ENCODE measurements at regions not wholly inside any gene's neighbourhood (a gene's known extent, or its start where the extent isn't known, plus 50 kb on each side); places are given as distances from the start of the nearest gene placed in this dataset.
A peak's percentile ranks its signal among the peaks of the same experiment; 100 is the strongest.

GRCh38 chr20:3354247-3354646 is 53.2 kb downstream of the DNAAF9 start:
- ATAC-seq, result no peak
- no peak for DNase-seq
- intact Hi-C loops (cut with DNase I, micrococcal nuclease), result no loop called here

DNA sequence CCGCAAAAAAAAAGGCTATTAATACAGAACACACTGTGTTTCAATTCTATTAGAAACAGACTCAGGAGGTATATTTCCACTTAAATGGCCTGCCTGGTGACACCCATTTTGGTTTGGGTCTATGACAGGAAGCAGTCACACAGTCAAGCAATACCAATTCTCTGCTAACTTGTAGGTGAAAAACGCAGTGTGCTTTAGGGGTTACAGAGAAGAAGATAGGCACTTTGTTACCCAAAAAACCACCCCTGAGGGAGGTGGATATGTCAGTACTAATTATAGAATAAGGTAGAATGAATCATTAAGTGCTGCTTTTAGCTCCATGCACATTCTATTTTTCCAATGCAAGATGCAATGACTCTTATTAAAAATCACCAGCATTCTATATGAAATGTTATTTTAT is 53.8 kb downstream of the DNAAF9 start:
- DNase-seq, result no peak

GRCh38 chr20:3352202-3352601 is 55.3 kb downstream of the DNAAF9 start:
- DNase-seq (no peak), ATAC-seq (no peak)
- intact Hi-C loops (cut with DNase I, micrococcal nuclease), result no loop called here

More for the DNA sequence above, 53.8 kb downstream of the DNAAF9 start:
- ATAC-seq, result no peak
- intact Hi-C loops (cut with DNase I, micrococcal nuclease), result no loop called here

- intact Hi-C loops (cut with DNase I, micrococcal nuclease), result no loop called here
- ATAC-seq (no peak), DNase-seq (no peak)
These were observed 57.0 kb downstream of the DNAAF9 start for GRCh38 chr20:3350422-3350821.

GRCh38 chr20:3349786-3350185 is 57.7 kb downstream of the DNAAF9 start:
- no peak for DNase-seq
- intact Hi-C loops (cut with DNase I, micrococcal nuclease), result no loop called here

GRCh38 chr20:3342766-3343165 is 64.7 kb downstream of the DNAAF9 start:
- ATAC-seq, result no peak
- no peak for DNase-seq
- intact Hi-C loops (cut with DNase I, micrococcal nuclease), result no loop called here

More at GRCh38 chr20:3349786-3350185, 57.7 kb downstream of the DNAAF9 start:
- ATAC-seq, result no peak

- ATAC-seq (no peak), DNase-seq (peak; percentile 31 to 33)
- intact Hi-C loops (cut with DNase I, micrococcal nuclease), result no loop called here
These were observed 67.0 kb downstream of the DNAAF9 start for GRCh38 chr20:3340443-3340842.

- DNase-seq (no peak), ATAC-seq (no peak)
- intact Hi-C loops (cut with DNase I, micrococcal nuclease), result no loop called here
These were observed 67.9 kb downstream of the DNAAF9 start for GRCh38 chr20:3339571-3339970.

DNA sequence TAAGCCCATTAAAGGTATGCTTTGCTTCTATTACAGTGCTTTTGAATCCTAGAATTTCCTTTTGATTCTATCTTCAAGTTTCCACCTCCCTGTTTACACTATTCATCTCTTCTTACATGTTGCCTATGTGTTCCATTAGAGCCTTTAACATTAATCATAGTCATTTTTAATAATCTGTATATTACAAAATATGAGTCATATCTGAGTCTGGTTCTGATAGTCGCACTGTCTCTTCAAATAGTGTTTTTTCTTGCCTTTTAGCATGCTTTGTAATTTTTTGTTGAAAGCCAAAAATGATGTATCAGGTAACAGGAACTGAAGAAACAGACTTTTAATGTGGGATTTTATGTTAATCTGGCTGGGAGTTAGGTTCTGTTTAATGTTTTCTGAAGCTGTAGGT is 68.4 kb downstream of the DNAAF9 start:
- ATAC-seq, result no peak
- intact Hi-C loops (cut with DNase I, micrococcal nuclease), result no loop called here

DNA sequence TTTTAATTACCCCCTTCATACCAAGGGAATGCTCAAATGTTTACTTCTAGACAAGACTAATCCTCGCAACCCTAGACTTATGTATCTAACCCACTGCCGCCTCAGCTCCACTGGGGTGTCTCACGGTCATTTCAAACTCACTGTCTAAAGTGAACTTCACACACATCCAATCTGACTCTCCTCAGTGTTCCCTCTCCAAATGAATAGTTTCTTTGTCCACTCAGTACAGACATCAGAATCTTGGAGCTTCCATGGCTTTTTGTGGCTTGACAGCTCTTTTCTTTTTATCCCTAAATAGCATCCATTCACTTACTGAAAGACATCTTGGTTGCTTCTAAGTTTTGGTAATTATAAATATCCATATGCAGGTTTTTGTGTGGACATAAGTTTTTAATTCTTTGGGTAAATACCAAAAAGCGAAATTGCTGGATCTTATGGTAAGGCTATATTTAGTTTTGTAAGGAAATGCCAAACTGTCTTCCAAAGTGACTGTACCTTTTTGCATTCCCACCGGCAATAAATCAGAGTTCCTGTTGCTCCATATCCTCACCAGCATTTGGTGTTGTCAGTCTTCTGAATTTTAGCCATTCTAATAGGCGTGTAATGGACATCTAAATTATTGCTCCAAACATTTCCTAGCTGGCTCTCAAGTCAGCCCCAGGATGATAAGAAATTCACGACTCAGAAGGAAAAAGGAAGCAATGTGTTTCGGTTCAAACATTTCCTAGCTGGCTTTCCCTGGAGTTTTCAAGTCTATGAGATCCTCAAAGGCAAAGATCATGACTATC is 73.1 kb downstream of the DNAAF9 start:
- no peak for ATAC-seq
- intact Hi-C loops (cut with DNase I, micrococcal nuclease), result no loop called here
- DNase-seq, result no peak

More for the DNA sequence above, 68.4 kb downstream of the DNAAF9 start:
- DNase-seq, result no peak

DNA sequence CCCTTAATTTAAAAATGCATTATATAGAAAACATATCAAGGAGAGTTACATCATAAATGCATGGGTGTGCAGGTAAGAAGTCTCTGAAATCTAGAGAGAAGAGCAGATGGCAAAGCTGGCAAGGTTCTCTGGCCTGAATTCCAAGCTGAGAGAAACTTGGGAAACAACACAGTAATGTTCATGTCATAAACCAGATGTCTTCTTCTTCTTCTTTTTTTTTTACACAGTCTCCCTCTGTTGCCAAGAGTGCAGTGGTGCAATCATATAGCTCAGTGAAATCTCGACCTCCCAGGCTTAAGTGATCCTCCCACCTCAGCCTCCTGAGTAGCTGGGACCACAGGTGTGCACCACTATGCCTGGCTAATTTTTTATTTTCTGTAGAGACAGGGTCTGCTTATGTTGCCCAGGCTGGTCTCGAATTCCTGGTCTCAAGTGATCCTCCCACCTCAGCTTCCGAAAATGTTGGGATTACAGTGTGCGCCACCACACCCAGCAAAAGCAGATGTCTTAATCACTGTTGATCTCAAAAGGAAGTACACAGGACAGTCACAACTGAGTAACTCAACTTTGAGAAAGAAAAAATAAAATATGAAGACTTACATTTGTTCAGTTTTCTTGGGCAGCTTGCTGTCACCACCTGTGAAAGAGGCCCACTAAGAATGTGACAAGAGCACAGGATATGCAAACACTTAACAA is 77.3 kb downstream of the DNAAF9 start:
- peak; percentile 34 for ATAC-seq
- DNase-seq, result no peak
- intact Hi-C loops (cut with DNase I, micrococcal nuclease), result no loop called here

DNA sequence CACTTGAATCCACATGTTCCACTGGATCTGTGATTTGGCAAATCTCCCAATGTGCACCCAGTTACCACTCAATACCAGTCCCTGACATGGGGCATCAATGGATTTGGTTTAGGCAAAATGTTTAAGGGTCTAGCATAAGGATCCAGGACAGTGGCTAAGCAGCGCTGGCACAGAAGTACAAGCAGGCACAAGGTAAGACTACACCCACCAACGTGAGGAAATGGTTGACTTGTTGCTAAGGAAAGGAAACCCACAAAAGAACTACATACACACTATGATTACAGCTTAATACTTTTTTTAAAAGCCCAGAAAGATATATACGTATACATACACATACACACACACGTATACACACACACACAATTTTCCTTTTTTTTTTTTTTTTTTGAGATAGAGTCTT is 79.0 kb downstream of the DNAAF9 start:
- no peak for ATAC-seq
- intact Hi-C loops (cut with DNase I, micrococcal nuclease), result no loop called here
- no peak for DNase-seq

GRCh38 chr20:3326779-3327521 is 80.5 kb downstream of the DNAAF9 start:
- intact Hi-C loops (cut with DNase I, micrococcal nuclease), result no loop called here
- DNase-seq (no peak), ATAC-seq (no peak)

DNA sequence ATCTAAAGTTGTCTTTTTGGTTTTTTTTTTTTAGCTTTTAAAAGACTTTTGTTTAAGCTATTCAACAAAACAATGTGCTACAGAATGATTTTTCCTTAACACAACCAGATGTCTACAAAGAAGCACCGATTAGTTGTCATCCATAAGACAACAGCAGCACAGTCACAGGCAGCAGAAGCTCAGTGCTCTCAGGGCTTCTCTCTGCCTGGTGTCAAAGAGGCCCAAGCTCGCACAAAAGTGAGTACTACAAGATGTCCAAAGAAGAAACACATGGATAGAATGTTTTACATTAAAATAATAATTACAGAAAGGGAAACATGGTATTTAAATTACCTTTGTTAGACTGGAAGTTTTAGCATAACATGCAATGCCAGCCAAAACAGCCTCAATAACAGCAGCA is 81.6 kb downstream of the DNAAF9 start:
- DNase-seq, result no peak
- intact Hi-C loops (cut with DNase I, micrococcal nuclease), result no loop called here
- no peak for ATAC-seq

DNA sequence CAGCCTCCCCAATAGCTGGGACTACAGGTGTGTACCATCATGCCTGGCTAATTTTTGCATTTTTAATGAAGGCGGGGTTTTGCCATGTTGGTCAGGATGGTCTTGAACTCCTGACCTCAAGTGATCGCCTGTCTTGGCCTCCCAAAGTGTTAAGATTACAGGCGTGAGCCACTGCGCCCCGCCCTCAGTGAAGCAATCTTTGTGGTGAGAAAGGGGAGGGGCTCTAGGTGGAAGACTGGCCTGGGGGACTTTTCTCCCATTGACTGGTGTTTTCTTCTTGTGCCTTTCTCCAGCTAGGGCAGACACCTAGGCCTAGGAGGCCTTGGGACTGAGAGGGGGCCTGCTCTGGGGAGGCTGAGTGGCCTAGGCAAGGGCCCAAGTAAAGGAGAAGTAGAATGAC is 84.1 kb downstream of the DNAAF9 start:
- intact Hi-C loops (cut with DNase I, micrococcal nuclease), result no loop called here
- ATAC-seq (no peak), DNase-seq (no peak)

DNA sequence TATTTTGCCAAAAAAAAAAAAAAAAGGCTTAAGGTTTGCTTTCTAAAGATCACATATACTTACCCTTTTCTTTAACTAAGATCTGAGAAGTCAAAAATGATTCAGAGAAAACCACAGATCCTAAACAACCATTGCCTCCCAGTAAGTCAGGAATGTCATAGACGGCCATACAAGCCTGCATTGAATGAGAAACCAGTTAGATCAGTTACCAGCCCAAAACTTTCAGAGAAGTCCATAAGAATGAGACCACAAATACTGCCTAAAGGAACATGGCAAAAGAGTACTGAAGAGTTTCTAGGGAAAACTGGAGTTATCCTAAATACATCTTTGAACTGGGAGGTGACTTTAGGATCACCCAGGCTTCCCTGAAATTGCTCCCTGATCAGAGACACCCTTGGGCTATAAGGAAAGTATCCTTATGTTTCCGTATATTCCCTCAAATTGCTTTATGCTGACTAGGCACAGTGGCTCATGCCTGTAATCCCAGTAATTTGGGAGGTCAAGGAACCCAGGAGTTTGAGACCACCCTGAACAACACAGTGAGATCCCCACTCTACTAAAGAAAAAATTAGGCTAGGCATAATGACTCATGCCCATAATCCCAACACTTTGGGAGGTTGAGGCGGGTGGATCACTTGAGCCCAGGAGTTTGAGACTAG is 79.4 kb upstream of the SLC4A11 start:
- no peak for DNase-seq
- no peak for ATAC-seq
- intact Hi-C loops (cut with DNase I, micrococcal nuclease), result no loop called here

- no peak for ATAC-seq
- intact Hi-C loops (cut with DNase I, micrococcal nuclease), result no loop called here
- DNase-seq, result no peak
These were observed 77.1 kb upstream of the SLC4A11 start for GRCh38 chr20:3316136-3316535.

DNA sequence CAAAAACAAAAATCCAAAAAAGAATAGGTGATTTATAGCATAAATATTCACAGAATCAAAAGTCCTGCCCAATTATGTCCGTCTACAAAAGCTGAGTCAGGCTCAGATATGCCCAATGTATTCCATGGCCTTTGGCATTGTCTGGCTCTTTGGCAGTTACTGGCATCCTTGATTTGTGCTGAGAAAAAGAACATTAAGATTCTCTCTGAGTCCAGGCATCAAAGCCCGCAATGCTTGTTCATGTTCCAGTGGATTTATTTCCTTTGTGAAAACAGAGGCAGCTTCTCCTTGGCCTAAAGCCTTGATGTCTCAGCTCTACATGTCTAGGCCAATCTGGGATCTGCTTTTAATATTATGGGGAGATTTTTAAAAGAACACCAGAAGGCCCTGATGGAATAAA is 76.1 kb upstream of the SLC4A11 start:
- ATAC-seq (no peak), DNase-seq (no peak)
- intact Hi-C loops (cut with DNase I, micrococcal nuclease), result no loop called here

DNA sequence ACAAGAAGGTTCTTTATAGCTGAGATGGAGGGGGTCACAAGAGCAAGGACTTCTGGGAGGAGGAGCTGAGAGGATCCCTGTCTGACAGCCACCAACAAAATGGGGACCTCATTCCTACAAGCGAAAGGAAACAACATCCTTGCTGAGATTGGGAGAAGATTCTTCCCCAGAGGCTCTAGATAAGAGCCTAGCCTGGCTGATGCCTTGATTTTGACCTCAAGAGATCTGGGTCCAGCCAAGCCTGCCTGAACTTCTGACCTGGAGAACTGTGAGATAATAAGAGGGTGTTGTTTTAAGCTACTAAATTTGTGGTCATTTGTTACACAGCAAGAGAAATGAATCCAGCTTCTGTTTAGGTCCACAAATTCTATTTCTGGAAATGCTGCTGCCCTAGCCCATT is 75.4 kb upstream of the SLC4A11 start:
- ATAC-seq, result no peak
- intact Hi-C loops (cut with DNase I, micrococcal nuclease), result no loop called here
- no peak for DNase-seq
